ENCODE measurements at regions not wholly inside any gene's neighbourhood (a gene's known extent, or its start where the extent isn't known, plus 50 kb on each side); places are given as distances from the start of the nearest gene placed in this dataset.
A peak's percentile ranks its signal among the peaks of the same experiment; 100 is the strongest.

DNA sequence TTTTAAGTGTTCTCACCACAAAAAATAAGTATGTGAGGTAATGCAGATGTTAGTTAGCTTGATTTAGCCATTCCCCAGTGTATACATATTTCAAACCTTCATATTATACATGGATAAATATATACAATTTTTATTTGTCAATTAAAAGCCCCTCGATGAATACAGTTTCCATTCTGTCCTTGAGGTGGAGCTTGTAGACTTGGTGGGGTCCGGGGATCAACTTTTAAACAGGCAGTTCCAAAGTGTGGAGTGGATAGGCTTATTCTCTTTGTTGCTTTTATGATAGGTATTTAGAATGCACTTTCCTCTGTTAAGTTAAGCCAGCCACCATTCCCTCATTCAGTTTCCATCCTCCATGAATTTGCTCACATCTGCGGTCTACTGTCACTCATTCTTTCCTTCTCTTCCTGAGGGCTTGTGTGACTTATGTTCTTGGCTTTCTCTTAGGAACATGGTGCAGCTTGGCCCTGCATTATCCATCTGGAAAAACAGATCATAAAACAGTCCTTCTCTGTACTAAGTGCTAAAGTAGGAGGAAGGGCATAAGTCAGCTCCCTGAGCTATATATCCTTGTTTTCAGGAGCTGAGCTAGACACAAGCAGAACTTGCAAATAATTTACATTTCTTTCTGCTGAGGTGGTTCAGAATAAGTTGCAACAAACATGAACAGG is 149.1 kb downstream of the NFKBIZ start:
- Histone ChIP-seq H3K4me2 (ENCODE audit: low read depth, low read length, poor library complexity, severe bottlenecking) (no peak overlapping the region), H3K4me3 (ENCODE audit: low read length, poor library complexity, severe bottlenecking) (no peak overlapping the region), H3K9me2 (replicated peaks; ENCODE audit: low read depth, low read length) (no peaks in the 10 kb centered on the region), H3K27me3 (ENCODE audit: insufficient read depth, low read length, poor library complexity, severe bottlenecking) (no peaks in the 10 kb centered on the region), H3K36me3 (ENCODE audit: insufficient read depth, low read length) (no peaks in the 10 kb centered on the region), H3K9ac (ENCODE audit: low read depth, low read length, poor library complexity, severe bottlenecking) (no peak overlapping the region), H4K20me1 (ENCODE audit: insufficient read depth, low read length, poor library complexity, severe bottlenecking) (no peaks in the 10 kb centered on the region), H2AFZ (ENCODE audit: low read length) (no peak overlapping the region), H3K9me3 (ENCODE audit: insufficient read depth, low read depth, low read length) (no peaks in the 10 kb centered on the region), H3F3A (ENCODE audit: low read depth) (no peaks in the 10 kb centered on the region), H3K4me1 (ENCODE audit: insufficient read depth, low read length, poor library complexity, severe bottlenecking) (peaks cover 14% of the 10 kb centered on the region), H3K79me2 (ENCODE audit: insufficient read depth, low read length) (no peaks in the 10 kb centered on the region)
- TF ChIP-seq, protein P1, sequence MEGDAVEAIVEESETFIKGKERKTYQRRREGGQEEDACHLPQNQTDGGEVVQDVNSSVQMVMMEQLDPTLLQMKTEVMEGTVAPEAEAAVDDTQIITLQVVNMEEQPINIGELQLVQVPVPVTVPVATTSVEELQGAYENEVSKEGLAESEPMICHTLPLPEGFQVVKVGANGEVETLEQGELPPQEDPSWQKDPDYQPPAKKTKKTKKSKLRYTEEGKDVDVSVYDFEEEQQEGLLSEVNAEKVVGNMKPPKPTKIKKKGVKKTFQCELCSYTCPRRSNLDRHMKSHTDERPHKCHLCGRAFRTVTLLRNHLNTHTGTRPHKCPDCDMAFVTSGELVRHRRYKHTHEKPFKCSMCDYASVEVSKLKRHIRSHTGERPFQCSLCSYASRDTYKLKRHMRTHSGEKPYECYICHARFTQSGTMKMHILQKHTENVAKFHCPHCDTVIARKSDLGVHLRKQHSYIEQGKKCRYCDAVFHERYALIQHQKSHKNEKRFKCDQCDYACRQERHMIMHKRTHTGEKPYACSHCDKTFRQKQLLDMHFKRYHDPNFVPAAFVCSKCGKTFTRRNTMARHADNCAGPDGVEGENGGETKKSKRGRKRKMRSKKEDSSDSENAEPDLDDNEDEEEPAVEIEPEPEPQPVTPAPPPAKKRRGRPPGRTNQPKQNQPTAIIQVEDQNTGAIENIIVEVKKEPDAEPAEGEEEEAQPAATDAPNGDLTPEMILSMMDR (conservative IDR thresholded peaks at IDR 0.05; ENCODE audit: low read length), result no peak
- TF ChIP-seq EZH2phosphoT487 (IDR thresholded peaks at IDR 0.05; ENCODE audit: borderline replicate concordance), result no peak

DNA sequence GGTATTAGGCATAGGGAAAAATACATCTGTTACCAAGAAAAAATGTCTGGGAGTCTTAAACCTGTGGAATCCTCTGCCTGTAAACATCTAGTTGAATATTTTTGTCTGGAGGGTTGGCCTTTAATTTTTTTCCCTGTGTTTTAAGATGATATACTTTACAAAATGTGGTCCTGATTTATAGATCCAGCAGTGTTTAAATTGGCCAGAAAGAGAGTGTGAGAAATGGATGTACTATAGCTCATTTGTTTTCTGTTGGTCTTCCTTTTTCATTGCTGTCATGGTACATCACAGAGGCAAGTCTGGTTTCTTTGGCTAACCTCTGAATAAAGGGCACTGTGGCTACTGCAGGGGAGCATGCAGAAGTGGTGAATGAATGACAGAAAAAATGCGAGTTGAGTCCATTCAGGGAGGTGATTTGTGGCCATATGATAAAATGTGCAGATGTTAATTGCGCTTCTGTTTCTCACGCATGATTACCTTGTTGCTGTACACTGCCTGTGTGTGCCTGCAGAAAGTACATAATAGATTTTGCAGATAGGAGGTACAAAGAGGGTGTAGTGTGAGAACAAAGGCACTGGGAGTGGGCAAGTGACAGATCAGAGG is 150.0 kb downstream of the NFKBIZ start:
- H3F3A ChIP-seq (ENCODE audit: low read depth), result no peaks in the 10 kb centered on the region
- no peaks in the 10 kb centered on the region for H4K20me1 ChIP-seq (ENCODE audit: insufficient read depth, low read length, poor library complexity, severe bottlenecking)
- H3K9me3 ChIP-seq (ENCODE audit: insufficient read depth, low read depth, low read length), result no peaks in the 10 kb centered on the region
- H2AFZ ChIP-seq (ENCODE audit: low read length), result peak overlapping the region; percentile 17; the same call in 1 of the 2 replicates
- H3K27me3 ChIP-seq (ENCODE audit: insufficient read depth, low read length, poor library complexity, severe bottlenecking), result no peaks in the 10 kb centered on the region
- peaks cover 14% of the 10 kb centered on the region for H3K4me1 ChIP-seq (ENCODE audit: insufficient read depth, low read length, poor library complexity, severe bottlenecking)
- H3K36me3 ChIP-seq (ENCODE audit: insufficient read depth, low read length), result no peaks in the 10 kb centered on the region
- H3K4me3 ChIP-seq (ENCODE audit: low read length, poor library complexity, severe bottlenecking), result no peak overlapping the region
- no peaks in the 10 kb centered on the region for H3K79me2 ChIP-seq (ENCODE audit: insufficient read depth, low read length)
- H3K4me2 ChIP-seq (ENCODE audit: low read depth, low read length, poor library complexity, severe bottlenecking), result no peak overlapping the region
- H3K9ac ChIP-seq (ENCODE audit: low read depth, low read length, poor library complexity, severe bottlenecking), result no peak overlapping the region
- TF ChIP-seq, protein P1 (conservative IDR thresholded peaks at IDR 0.05; ENCODE audit: low read length), result no peak
- TF ChIP-seq EZH2phosphoT487 (IDR thresholded peaks at IDR 0.05; ENCODE audit: borderline replicate concordance), result no peak
- H3K9me2 ChIP-seq (replicated peaks; ENCODE audit: low read depth, low read length), result no peaks in the 10 kb centered on the region

DNA sequence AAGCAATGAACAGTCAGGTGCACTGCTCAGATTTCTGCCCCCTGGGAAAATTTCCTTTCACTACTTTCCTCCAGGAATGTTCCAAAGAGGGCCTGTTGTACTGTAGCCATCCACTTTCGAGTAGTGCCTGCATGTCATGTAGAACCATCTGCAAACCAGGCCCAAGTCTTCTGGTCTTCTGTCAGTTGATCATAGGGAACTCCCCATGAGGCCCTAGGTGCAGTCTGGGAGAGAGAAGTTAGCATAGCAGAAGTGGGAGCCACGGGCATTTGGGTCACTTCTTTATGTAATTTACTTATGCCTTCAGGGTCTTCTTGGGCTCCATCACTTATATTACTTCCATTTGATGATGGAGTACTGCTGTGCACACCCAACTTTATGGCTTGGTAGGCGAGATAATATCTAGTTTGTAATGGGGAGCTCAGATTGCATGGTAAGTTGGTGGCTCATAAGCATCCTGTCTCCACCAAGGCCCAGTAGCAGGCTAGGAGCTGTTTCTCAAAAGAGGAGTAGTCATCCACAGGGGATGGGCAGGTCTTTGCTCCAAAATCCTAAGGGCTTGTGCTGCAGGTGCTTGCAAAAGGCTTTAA is 151.4 kb downstream of the NFKBIZ start:
- H3K9ac ChIP-seq (ENCODE audit: low read depth, low read length, poor library complexity, severe bottlenecking), result no peak overlapping the region
- no peaks in the 10 kb centered on the region for H3K9me3 ChIP-seq (ENCODE audit: insufficient read depth, low read depth, low read length)
- TF ChIP-seq, protein P1 (conservative IDR thresholded peaks at IDR 0.05; ENCODE audit: low read length), result no peak
- no peak for TF ChIP-seq EZH2phosphoT487 (IDR thresholded peaks at IDR 0.05; ENCODE audit: borderline replicate concordance)
- no peaks in the 10 kb centered on the region for H4K20me1 ChIP-seq (ENCODE audit: insufficient read depth, low read length, poor library complexity, severe bottlenecking)
- no peak overlapping the region for H2AFZ ChIP-seq (ENCODE audit: low read length)
- no peaks in the 10 kb centered on the region for H3K36me3 ChIP-seq (ENCODE audit: insufficient read depth, low read length)
- peaks cover 8% of the 10 kb centered on the region for H3K4me1 ChIP-seq (ENCODE audit: insufficient read depth, low read length, poor library complexity, severe bottlenecking)
- H3K4me3 ChIP-seq (ENCODE audit: low read length, poor library complexity, severe bottlenecking), result no peak overlapping the region
- H3F3A ChIP-seq (ENCODE audit: low read depth), result no peaks in the 10 kb centered on the region
- no peaks in the 10 kb centered on the region for H3K27me3 ChIP-seq (ENCODE audit: insufficient read depth, low read length, poor library complexity, severe bottlenecking)
- no peaks in the 10 kb centered on the region for H3K79me2 ChIP-seq (ENCODE audit: insufficient read depth, low read length)
- no peak overlapping the region for H3K4me2 ChIP-seq (ENCODE audit: low read depth, low read length, poor library complexity, severe bottlenecking)
- H3K9me2 ChIP-seq (replicated peaks; ENCODE audit: low read depth, low read length), result no peaks in the 10 kb centered on the region

Data from Loucy (cell line).